ENCODE measurements at regions not wholly inside any gene's neighbourhood (a gene's known extent, or its start where the extent isn't known, plus 50 kb on each side); places are given as distances from the start of the nearest gene placed in this dataset.

DNA sequence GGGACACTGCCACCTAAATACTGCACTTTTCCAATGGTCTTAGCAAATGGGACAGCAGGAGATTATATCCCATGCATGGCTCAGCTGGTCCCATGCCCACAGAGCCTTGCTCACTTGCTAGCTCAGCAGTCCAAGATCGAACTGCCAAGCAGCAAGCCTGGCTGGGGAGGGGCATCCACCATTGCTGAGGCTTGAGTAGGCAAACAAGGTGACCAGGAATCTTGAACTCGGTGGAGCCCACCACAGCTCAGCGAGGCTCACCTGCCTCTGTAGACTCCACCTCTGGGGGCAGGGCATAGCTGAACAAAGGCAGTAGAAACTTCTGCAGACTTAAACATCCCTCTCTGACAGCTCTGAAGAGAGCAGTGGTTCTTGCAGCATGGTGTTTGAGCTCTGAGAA is 370.8 kb upstream of the MGAT4C start:
- Histone ChIP-seq H3K9me3 (ENCODE audit: control extremely low read depth in 1 of 3, control insufficient read depth in 2 of 3, insufficient read depth in 1 of 3, low read length in 2 of 3) (peaks cover 0 to 8% (median 2%) of the 10 kb centered on the region in 3 donors), H3K4me1 (ENCODE audit: control insufficient read depth in 2 of 2, insufficient read depth in 2 of 2, low read length in 2 of 2) (no peaks in the 10 kb centered on the region), H3K79me2 (ENCODE audit: control insufficient read depth, insufficient read depth, low read length) (no peaks in the 10 kb centered on the region), H3K27me3 (replicated peaks in 1 of 4; ENCODE audit: control extremely low read depth in 1 of 4, control insufficient read depth in 3 of 4, insufficient read depth in 4 of 4, low read length in 3 of 4) (no peaks in the 10 kb centered on the region), H3K27ac (ENCODE audit: low read length in 2 of 2) (no peak overlapping the region), H3K4me3 (ENCODE audit: control extremely low read depth in 1 of 5, extremely low read depth in 1 of 5, insufficient read depth in 1 of 5, low read depth in 2 of 5, low read length in 4 of 5) (no peak overlapping the region), H2AFZ (ENCODE audit: insufficient read depth, low read depth, low read length, poor library complexity, severe bottlenecking) (no peak overlapping the region), H4K20me1 (ENCODE audit: control insufficient read depth, insufficient read depth, low read length, poor library complexity, severe bottlenecking) (no peaks in the 10 kb centered on the region), H3K4me2 (replicated peaks; ENCODE audit: low read depth, low read length, poor library complexity, severe bottlenecking) (no peak overlapping the region), H3K36me3 (replicated peaks in 1 of 2; ENCODE audit: control extremely low read depth in 1 of 2, control insufficient read depth in 1 of 2, extremely low read depth in 1 of 2, insufficient read depth in 2 of 2, low read length in 1 of 2) (no peaks in the 10 kb centered on the region), H3K9ac (ENCODE audit: low read length) (no peak overlapping the region)
- ChIA-PET CTCF (no interaction called here), POLR2A (no interaction called here)
- ATAC-seq (ENCODE audit: low read depth) = no peak
- no peak for TF ChIP-seq EZH2 (IDR thresholded peaks at IDR 0.05; ENCODE audit: borderline replicate concordance, insufficient read depth, low read depth, low read length, poor library complexity, severe bottlenecking)
- TF ChIP-seq, protein P1, sequence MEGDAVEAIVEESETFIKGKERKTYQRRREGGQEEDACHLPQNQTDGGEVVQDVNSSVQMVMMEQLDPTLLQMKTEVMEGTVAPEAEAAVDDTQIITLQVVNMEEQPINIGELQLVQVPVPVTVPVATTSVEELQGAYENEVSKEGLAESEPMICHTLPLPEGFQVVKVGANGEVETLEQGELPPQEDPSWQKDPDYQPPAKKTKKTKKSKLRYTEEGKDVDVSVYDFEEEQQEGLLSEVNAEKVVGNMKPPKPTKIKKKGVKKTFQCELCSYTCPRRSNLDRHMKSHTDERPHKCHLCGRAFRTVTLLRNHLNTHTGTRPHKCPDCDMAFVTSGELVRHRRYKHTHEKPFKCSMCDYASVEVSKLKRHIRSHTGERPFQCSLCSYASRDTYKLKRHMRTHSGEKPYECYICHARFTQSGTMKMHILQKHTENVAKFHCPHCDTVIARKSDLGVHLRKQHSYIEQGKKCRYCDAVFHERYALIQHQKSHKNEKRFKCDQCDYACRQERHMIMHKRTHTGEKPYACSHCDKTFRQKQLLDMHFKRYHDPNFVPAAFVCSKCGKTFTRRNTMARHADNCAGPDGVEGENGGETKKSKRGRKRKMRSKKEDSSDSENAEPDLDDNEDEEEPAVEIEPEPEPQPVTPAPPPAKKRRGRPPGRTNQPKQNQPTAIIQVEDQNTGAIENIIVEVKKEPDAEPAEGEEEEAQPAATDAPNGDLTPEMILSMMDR (IDR thresholded peaks at IDR 0.05) = no peak
- no peak overlapping the region for H3K27ac Mint-ChIP-seq
- intact Hi-C loops (cut with micrococcal nuclease) = no loop called here
- H3K9me3 Mint-ChIP-seq (ENCODE audit: insufficient read depth) = peaks cover 5% of the 10 kb centered on the region
- H3K27me3 Mint-ChIP-seq = no peaks in the 10 kb centered on the region
- DNase-seq = no peak
- WGBS (ENCODE audit: insufficient coverage) = 100% methylated on average over 1 of the region's 3 CpGs
- H3K4me1 Mint-ChIP-seq = no peaks in the 10 kb centered on the region
- no peak overlapping the region for H3K4me3 Mint-ChIP-seq

DNA sequence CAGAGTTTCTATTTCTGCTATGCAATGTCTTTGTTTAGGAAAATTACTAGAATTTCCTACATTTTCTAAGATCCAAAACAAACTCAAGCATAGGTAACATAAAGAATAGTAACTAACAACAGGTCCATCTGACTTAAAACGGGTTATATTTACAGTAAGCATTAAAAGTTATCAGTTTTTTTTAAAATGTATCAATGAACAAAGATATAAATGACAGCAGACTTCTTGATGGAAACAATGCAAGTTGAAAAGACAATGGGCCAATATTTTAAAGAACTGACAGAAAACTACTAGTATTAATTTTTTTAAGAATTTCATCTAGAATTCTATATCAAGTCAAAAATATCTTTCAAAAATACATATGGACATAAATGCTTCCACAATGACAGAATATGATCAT is 367.1 kb upstream of the MGAT4C start:
- Histone ChIP-seq H2AFZ (ENCODE audit: insufficient read depth, low read depth, low read length, poor library complexity, severe bottlenecking) (no peak overlapping the region), H3K4me1 (ENCODE audit: control insufficient read depth in 2 of 2, insufficient read depth in 2 of 2, low read length in 2 of 2) (no peaks in the 10 kb centered on the region), H3K4me3 (ENCODE audit: control extremely low read depth in 1 of 5, extremely low read depth in 1 of 5, insufficient read depth in 1 of 5, low read depth in 2 of 5, low read length in 4 of 5) (no peak overlapping the region), H3K4me2 (replicated peaks; ENCODE audit: low read depth, low read length, poor library complexity, severe bottlenecking) (no peak overlapping the region), H3K9ac (ENCODE audit: low read length) (no peak overlapping the region), H3K79me2 (ENCODE audit: control insufficient read depth, insufficient read depth, low read length) (no peaks in the 10 kb centered on the region), H3K27ac (ENCODE audit: low read length in 2 of 2) (no peak overlapping the region), H3K36me3 (replicated peaks in 1 of 2; ENCODE audit: control extremely low read depth in 1 of 2, control insufficient read depth in 1 of 2, extremely low read depth in 1 of 2, insufficient read depth in 2 of 2, low read length in 1 of 2) (no peaks in the 10 kb centered on the region), H3K9me3 (ENCODE audit: control extremely low read depth in 1 of 3, control insufficient read depth in 2 of 3, insufficient read depth in 1 of 3, low read length in 2 of 3) (peaks cover 1 to 8% (median 2%) of the 10 kb centered on the region in 3 donors), H4K20me1 (ENCODE audit: control insufficient read depth, insufficient read depth, low read length, poor library complexity, severe bottlenecking) (no peaks in the 10 kb centered on the region), H3K27me3 (replicated peaks in 1 of 4; ENCODE audit: control extremely low read depth in 1 of 4, control insufficient read depth in 3 of 4, insufficient read depth in 4 of 4, low read length in 3 of 4) (no peaks in the 10 kb centered on the region)
- H3K27ac Mint-ChIP-seq = no peak overlapping the region
- H3K4me3 Mint-ChIP-seq = no peak overlapping the region
- ChIA-PET CTCF (no interaction called here), POLR2A (no interaction called here)
- intact Hi-C loops (cut with micrococcal nuclease) = no loop called here
- DNase-seq (no peak), ATAC-seq (ENCODE audit: low read depth) (no peak)
- H3K9me3 Mint-ChIP-seq (ENCODE audit: insufficient read depth) = peaks cover 5% of the 10 kb centered on the region
- H3K27me3 Mint-ChIP-seq = no peaks in the 10 kb centered on the region
- no CpG with 5 or more reads among the region's 1 CpG for WGBS (ENCODE audit: insufficient coverage)
- TF ChIP-seq EZH2 (IDR thresholded peaks at IDR 0.05; ENCODE audit: borderline replicate concordance, insufficient read depth, low read depth, low read length, poor library complexity, severe bottlenecking) = no peak
- TF ChIP-seq, protein P1 (IDR thresholded peaks at IDR 0.05) = no peak
- H3K4me1 Mint-ChIP-seq = no peaks in the 10 kb centered on the region

Data from B cell (primary cell).